ENCODE measurements at regions not wholly inside any gene's neighbourhood (a gene's known extent, or its start where the extent isn't known, plus 50 kb on each side); places are given as distances from the start of the nearest gene placed in this dataset.
"Not testable (repeated sequence)": the region's sequence is repeated elsewhere in the genome, so short reads cannot be mapped to it uniquely, and the experiment has no call there.

- FAIRE-seq, result no peak
Observed at GRCh38 chr9:30630459-30630858, 1754.0 kb upstream of the ACO1 start.

- FAIRE-seq, result not testable (repeated sequence)
Observed at GRCh38 chr9:30646639-30647038, 1737.8 kb upstream of the ACO1 start.

- no peak for FAIRE-seq
Observed at GRCh38 chr9:30661925-30662324, 1722.5 kb upstream of the ACO1 start.

GRCh38 chr9:30670805-30671562 is 1713.5 kb upstream of the ACO1 start:
- no peak for FAIRE-seq

- FAIRE-seq, result no peak
Observed at GRCh38 chr9:30673132-30673531, 1711.3 kb upstream of the ACO1 start.

GRCh38 chr9:30676651-30677050 is 1707.8 kb upstream of the ACO1 start:
- no peak for FAIRE-seq

- FAIRE-seq, result no peak
Observed at GRCh38 chr9:30677221-30677620, 1707.2 kb upstream of the ACO1 start.

- FAIRE-seq, result no peak
Observed at GRCh38 chr9:30688801-30689200, 1695.6 kb upstream of the ACO1 start.

- no peak for FAIRE-seq
Observed at GRCh38 chr9:30697958-30698357, 1686.5 kb upstream of the ACO1 start.

GRCh38 chr9:30711591-30711990 is 1672.9 kb upstream of the ACO1 start:
- FAIRE-seq, result no peak

GRCh38 chr9:30713243-30713642 is 1671.2 kb upstream of the ACO1 start:
- no peak for FAIRE-seq

GRCh38 chr9:30714389-30714788 is 1670.1 kb upstream of the ACO1 start:
- FAIRE-seq, result no peak

GRCh38 chr9:30718483-30718882 is 1666.0 kb upstream of the ACO1 start:
- no peak for FAIRE-seq

- FAIRE-seq, result no peak
Observed at GRCh38 chr9:30722065-30722464, 1662.4 kb upstream of the ACO1 start.

- FAIRE-seq, result no peak
Observed at GRCh38 chr9:30723656-30724055, 1660.8 kb upstream of the ACO1 start.

GRCh38 chr9:30732060-30732459 is 1652.4 kb upstream of the ACO1 start:
- no peak for FAIRE-seq

GRCh38 chr9:30744871-30745270 is 1639.6 kb upstream of the ACO1 start:
- FAIRE-seq, result no peak

GRCh38 chr9:30746589-30746988 is 1637.9 kb upstream of the ACO1 start:
- FAIRE-seq, result no peak

- no peak for FAIRE-seq
Observed at GRCh38 chr9:30757723-30758122, 1626.7 kb upstream of the ACO1 start.

- no peak for FAIRE-seq
Observed at GRCh38 chr9:30758726-30759446, 1625.6 kb upstream of the ACO1 start.

GRCh38 chr9:30765318-30765717 is 1619.1 kb upstream of the ACO1 start:
- no peak for FAIRE-seq

- no peak for FAIRE-seq
Observed at GRCh38 chr9:30771163-30771708, 1613.2 kb upstream of the ACO1 start.

GRCh38 chr9:30771760-30772159 is 1612.7 kb upstream of the ACO1 start:
- FAIRE-seq, result no peak

- FAIRE-seq, result no peak
Observed at GRCh38 chr9:30773427-30773826, 1611.0 kb upstream of the ACO1 start.

Measured in islet of Langerhans (tissue), 1 donor.